ENCODE measurements at regions not wholly inside any gene's neighbourhood (a gene's known extent, or its start where the extent isn't known, plus 50 kb on each side); places are given as distances from the start of the nearest gene placed in this dataset.

DNA sequence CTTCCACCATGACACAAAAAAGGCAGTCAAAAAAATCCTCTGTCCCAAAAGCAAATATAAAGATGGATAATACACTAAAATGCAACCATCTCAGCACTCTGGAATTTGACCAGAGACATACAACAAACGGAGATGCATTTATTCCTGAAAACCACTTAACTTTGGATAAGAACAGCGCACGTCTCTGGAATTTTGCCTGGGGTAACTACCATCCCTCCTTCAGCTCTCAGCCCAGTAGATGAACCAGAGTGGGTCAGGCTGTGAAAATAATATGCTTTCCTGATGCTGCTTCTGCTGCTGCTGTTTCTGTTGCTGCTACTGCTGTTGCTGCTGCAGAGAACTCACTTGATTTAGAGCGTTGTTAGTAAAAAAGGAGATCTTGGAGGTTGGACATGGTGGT, 133.8 kb upstream of the ACVR2A start:
- DNase-seq (ENCODE audit: low read depth) = peak; percentile 88

GRCh38 chr2:147709655-147710054, 135.2 kb upstream of the ACVR2A start:
- DNase-seq (ENCODE audit: low read depth) = no peak

DNA sequence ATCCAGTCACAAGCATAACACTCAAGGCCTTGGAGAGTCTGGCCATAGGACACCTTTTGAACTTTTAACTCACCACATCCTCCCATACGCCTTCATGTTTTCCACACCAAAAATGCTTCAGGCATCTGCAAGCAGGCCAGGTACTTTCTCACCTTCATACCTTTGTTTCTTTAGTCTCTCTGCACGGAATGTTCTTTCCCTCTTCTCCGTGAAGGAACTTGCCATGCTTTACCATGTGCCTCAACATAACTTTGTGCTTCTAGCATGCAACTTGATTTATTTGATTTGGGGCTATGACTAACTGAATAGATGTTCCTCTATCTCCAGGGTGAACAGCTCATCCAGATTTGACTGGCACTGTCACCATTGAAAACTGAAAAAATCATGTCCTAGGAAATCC, 141.7 kb upstream of the ACVR2A start:
- no peak for DNase-seq (ENCODE audit: low read depth)

DNA sequence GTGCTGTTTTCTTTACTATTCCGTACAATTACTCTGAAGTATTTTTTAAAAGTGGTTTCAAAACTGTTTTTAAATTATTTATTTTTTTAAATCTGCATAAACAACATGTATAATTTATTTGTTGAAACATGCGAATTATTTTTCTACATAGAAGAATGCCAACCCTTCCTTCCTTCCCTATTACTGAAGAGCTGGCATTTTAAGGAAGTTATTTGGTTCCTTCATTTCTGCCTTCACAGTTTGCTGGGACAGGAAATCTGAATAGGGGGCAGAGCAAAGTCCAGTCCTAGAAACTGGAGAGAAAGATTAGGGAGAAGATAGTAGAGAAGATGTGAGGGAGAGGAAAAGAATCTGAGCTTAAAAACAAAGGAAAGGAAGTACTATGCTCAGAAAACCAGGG, 146.7 kb upstream of the ACVR2A start:
- DNase-seq (ENCODE audit: low read depth) = no peak

DNA sequence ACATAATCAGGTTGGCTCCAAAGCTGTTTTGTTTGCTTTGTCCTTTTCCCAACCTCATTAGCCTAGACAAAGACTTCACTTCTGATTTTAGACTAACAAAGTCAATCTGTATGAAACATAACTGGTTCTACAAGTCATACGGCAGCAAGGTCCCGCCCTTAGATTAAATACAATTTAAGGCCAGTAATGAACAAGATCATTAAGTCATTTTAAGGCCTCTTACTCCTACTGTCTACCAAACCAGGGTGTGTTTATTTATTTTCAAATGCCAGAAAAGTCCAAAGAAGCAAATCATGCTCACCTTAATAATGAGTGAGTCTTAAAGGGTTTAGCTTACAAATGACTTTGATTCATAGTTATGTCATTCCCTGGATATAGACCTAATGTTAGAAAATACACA, 148.4 kb upstream of the ACVR2A start:
- DNase-seq (ENCODE audit: low read depth) = peak; percentile 38

DNA sequence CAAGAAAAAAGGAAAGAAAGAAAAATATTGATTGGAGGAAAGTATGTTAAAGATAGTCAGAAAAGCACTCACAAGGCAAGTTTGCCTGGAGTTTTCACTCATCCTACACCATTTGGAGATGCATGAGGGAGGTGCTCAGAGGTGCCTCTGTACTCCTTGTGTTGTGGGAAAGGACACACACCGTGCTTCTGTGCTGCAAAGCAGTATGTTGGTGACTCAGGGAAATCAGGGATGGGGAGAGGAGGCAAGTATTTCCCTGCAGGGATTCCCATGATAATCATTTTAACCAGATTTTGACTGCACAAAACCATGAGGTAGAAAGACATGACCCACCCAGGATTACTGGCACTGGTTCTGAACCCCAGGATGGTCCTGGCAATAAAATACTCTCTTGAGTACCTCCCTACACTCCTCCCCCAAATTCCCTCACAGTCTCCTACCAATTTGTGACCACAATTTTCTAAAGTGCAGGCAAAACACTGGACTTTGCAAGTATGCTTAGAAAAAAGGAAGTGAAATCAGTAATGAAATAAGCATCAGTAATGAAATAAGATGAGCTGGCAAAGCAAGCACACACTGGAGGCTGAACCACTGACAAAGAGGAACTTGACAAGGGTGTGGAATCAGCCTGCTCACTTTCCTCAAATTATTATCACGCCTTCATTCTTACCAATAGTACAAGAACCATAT, 155.5 kb upstream of the ACVR2A start:
- DNase-seq (ENCODE audit: low read depth) = no peak

DNA sequence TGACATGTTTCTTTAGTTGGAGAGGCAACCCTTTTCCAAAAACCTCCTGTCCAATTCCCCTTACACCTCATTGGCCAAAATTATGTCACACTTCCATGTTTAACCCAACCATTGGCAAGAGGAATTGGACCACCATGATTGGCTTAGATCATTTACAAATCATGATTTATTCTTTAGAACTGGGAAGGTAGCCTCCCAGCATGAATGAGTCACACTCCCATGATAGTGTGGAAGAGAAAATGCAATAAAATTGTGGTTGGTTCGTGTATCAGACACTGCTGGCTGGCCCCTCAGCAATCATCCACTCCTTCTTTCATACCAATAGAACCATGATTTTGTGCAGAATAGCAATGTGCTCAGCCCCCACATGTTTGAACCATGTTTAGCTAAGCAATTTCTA, 156.6 kb upstream of the ACVR2A start:
- peak; percentile 8 for DNase-seq (ENCODE audit: low read depth)

DNA sequence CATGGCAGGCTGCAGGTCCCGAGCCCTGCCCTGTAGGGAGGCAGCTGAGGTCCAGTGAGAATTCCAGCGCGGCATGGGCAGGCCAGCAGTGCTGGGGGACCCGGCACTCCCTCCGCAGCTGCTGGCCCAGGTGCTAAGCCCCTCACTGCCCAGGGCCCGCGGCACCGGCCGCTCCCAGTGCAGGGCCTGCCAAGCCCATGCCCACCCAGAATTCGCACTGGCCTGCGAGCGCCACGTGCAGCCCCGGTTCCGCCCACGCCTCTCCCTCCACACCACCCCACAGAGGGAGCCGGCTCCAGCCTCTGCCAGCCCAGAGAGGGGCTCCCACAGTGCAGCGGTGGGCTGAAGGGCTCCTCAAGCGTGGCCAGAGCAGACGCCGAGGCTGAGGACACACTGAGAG, 158.5 kb upstream of the ACVR2A start:
- no peak for DNase-seq (ENCODE audit: low read depth)

DNA sequence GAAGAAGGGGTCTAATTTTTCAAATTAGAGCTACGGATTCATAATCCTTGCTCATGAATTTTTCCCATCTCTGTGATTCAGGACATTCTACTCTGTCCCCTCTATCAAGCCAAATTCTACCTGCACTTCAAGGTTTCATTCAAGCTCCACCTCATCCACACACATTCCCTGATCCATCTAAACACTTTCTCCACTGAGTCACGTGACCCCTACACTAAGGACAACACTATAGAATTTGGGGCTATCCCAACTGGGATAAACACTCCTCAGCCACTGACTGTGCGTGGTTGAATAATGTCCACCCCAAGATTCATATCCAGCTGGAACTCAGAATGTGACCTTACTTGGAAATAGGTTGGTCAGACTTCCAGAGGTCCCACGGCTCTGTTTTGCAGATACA, 159.9 kb upstream of the ACVR2A start:
- DNase-seq (ENCODE audit: low read depth) = no peak

GRCh38 chr2:147683380-147683779, 161.4 kb upstream of the ACVR2A start:
- DNase-seq (ENCODE audit: low read depth) = no peak

- DNase-seq (ENCODE audit: low read depth) = no peak
Measured at GRCh38 chr2:147681093-147681492, 163.7 kb upstream of the ACVR2A start.

DNA sequence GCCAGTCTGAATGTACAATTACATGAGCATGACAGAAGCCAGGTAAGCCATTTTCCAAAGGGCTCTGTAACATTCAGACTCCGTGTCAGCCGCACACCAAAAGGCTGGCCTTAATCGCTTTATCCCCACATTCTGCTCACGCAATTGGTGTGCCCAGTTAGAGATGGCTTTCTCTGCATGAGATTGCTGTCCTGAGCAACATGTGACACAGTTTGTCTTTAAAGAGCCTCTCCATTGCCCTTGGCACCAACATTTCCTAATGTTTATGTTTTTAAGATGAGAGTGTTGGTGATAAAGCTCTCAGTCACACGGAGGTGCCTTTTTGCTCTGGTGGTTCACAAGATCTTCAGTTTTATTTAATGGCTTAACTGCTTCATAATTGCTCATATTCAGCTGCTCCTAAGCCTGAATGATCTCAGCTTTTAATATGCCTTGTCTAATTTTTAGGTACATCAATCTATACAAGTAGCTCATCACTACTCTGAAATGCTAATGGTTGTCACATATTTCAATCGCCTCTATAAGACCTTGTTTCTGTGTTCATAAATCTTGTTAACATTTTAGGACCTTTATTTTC, 164.8 kb upstream of the ACVR2A start:
- DNase-seq (ENCODE audit: low read depth) = no peak

DNA sequence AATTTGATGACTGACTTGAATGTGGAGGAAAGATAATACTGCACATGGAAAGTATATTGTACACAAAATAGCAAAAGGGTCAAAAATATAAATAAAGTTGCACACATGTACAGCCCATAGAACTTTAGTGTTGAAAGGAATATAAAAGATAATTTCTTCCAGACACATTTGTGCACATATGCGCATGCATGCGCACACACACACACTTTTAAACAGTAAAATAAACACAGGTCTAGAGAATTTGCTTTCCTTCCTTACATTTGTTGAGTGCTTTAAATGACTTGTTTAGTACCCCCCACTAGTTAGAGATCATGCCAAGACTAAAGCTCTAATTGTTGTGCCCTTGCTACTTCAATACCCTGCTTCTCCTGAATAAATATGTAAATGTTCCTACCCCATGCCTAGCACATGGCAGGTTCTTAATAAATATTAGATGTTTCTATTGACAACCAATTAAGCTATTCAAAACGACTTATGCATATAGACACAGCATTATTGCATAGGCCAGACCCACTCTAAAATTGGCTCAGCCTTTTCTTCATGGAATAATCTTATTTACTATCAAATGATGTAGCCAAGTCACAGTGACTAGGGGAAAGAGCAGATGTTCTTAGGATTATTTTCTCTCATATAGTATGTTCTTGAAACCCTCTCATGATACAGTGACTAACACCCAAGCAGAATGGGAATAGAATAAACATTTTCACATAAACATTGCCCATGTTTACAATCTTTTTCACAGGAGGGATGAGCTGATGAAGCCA, 165.5 kb upstream of the ACVR2A start:
- DNase-seq (ENCODE audit: low read depth) = no peak

- DNase-seq (ENCODE audit: low read depth) = peak; percentile 3
Measured at GRCh38 chr2:147665105-147665504, 179.7 kb upstream of the ACVR2A start.

- DNase-seq (ENCODE audit: low read depth) = no peak
Measured at GRCh38 chr2:147663962-147664361, 180.9 kb upstream of the ACVR2A start.

DNA sequence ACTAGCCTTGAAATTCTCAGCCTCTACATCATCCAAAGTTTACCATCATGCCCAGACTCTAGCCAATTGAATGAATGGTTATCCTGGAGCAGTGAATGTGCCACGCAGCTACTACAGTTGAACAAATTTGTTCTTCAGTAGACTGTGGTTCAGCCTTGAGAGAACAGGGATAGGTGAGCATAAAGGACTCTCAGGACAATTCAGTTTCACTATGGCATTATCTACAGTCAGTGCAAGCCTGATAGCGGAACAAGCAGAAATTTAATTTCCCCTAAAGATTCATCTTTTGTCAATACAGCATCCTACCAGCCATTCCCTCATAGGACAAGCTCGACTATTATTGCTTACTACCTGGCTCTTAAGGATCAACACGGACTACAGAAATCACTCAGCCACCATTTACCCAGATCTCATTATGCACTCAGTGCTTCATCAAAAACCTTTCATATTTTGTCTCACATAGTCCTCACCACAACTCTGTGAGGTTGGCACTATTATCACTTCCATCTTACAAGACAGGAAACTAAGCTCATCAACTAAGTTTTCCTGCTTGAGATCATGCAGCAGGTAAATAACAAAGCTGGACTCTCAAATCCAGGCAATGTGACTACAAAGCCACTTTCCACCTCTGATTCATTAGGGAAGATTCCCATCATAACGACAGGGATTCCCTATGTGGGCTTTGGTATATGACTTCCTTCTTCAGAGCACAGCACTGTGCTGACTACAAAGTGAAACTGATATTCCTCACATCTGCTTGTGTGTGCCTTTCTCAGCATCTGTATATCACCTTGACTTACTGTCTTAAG, 181.5 kb upstream of the ACVR2A start:
- DNase-seq (ENCODE audit: low read depth) = no peak

GRCh38 chr2:147662221-147662620, 182.6 kb upstream of the ACVR2A start:
- DNase-seq (ENCODE audit: low read depth) = no peak

- no peak for DNase-seq (ENCODE audit: low read depth)
Measured at GRCh38 chr2:147660680-147661079, 184.1 kb upstream of the ACVR2A start.

DNA sequence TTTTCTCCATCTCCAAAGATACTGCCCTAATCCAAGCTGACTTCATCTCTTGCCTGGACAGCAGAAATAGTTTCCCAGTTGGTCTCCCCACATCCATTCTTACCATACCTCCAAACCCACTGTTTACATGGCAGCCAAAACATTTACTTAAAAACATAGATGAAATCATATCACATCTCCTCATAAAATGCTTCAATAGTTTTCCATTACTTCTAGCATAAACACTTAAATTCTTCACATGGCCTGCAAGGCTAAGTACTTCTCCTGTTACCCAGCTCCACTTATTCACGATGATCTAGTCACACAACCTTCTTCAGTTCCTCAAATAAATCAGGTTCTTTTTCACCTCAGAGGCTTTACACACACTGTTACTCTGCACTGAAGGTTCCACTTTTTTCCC, 185.8 kb upstream of the ACVR2A start:
- DNase-seq (ENCODE audit: low read depth) = no peak

- no peak for DNase-seq (ENCODE audit: low read depth)
Measured at GRCh38 chr2:147657086-147658000, 187.5 kb upstream of the ACVR2A start.

DNA sequence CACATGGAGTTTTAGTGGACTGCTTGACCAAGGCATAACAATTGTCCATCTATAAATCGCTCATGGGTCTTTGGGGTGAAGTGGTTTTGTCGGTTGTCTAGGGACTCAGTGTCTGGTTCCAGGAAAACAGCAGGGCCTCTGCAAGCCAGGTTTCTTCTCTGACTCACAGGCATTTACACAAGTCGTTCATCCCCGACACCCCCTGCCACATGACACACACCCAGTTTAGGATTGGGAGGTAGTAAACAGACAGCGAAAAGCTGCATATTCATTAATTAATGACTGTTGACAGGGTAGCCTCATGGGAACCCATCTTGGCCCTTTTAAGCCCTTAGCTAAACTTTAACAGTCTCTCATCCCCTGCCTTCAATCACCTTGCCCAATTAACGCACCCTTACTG, 194.8 kb upstream of the ACVR2A start:
- no peak for DNase-seq (ENCODE audit: low read depth)

- DNase-seq (ENCODE audit: low read depth) = no peak
Measured at GRCh38 chr2:147649286-147649685, 195.5 kb upstream of the ACVR2A start.
